AG04449 (cell line): ENCODE measurements at regions not wholly inside any gene's neighbourhood (a gene's known extent, or its start where the extent isn't known, plus 50 kb on each side); places are given as distances from the start of the nearest gene placed in this dataset.

Experiments used
- CTCF ChIA-PET: fragments of 350-600 bp; formaldehyde crosslinking; extraction: SDS; loops from one replicate; lab custom pipeline; 2021; ENCODE audit warnings: antibody characterized with exemption; lab: Yijun Ruan, JAX
- POLR2A ChIA-PET: fragments of 400-600, 350-600 bp; formaldehyde crosslinking; extraction: SDS; loops from one replicate; lab custom pipeline; 2020; ENCODE audit warnings: antibody characterized with exemption, inconsistent platforms; lab: Yijun Ruan, JAX
- DNase-seq: peaks from one replicate; pipeline ENCODE4 v3.0.0-alpha.2; 2010; ENCODE audit warnings: low read depth, low spot score
- H3K4me3 ChIP-seq: 2 replicates; pipeline ENCODE4 v1.5.1; 2011; ENCODE audit warnings: low read depth, mild to moderate bottlenecking, control low read depth, low read length
- CTCF ChIP-seq: IDR thresholded peaks from one replicate; pipeline ENCODE4 v1.5.1; 2011; ENCODE audit warnings: mild to moderate bottlenecking, moderate library complexity, low read length, control low read depth, inconsistent platforms; ENCODE audit not compliant: insufficient read depth; ENCODE audit errors: missing control alignments

GRCh38 chr3:94967196-94967595 lies 904.3 kb downstream of the NSUN3 start:
- ChIA-PET CTCF (no interaction called here), POLR2A (no interaction called here)
- DNase-seq: no peak
- no peak for TF ChIP-seq CTCF
- no peak overlapping the region for H3K4me3 ChIP-seq

GRCh38 chr3:94968519-94968918 lies 905.7 kb downstream of the NSUN3 start:
- DNase-seq: no peak
- ChIA-PET CTCF (no interaction called here), POLR2A (no interaction called here)
- no peak overlapping the region for H3K4me3 ChIP-seq
- no peak for TF ChIP-seq CTCF

- no peak for DNase-seq
- no peak for TF ChIP-seq CTCF
- no peak overlapping the region for H3K4me3 ChIP-seq
- CTCF ChIA-PET: no interaction called here
- POLR2A ChIA-PET: no interaction called here
These were observed 909.2 kb downstream of the NSUN3 start for GRCh38 chr3:94972066-94972465.

GRCh38 chr3:94978084-94978483 lies 915.2 kb downstream of the NSUN3 start:
- no peak for TF ChIP-seq CTCF
- no peak for DNase-seq
- CTCF ChIA-PET: no interaction called here
- POLR2A ChIA-PET: no interaction called here
- no peak overlapping the region for H3K4me3 ChIP-seq

GRCh38 chr3:94985778-94986177 lies 922.9 kb downstream of the NSUN3 start:
- DNase-seq: no peak
- TF ChIP-seq CTCF: no peak
- CTCF ChIA-PET: no interaction called here
- POLR2A ChIA-PET: no interaction called here
- no peak overlapping the region for H3K4me3 ChIP-seq

- no peak overlapping the region for H3K4me3 ChIP-seq
- CTCF ChIA-PET: no interaction called here
- DNase-seq: no peak
- no peak for TF ChIP-seq CTCF
- POLR2A ChIA-PET: no interaction called here
These were observed 928.3 kb downstream of the NSUN3 start for GRCh38 chr3:94990952-94991705.
